ENCODE measurements at regions not wholly inside any gene's neighbourhood (a gene's known extent, or its start where the extent isn't known, plus 50 kb on each side); places are given as distances from the start of the nearest gene placed in this dataset.

- H3K9me3 ChIP-seq = no peaks in the 10 kb centered on the region
- DNase-seq (peak; percentile 49 to 79 (median 70)), ATAC-seq (peak; percentile 95)
- no peaks in the 10 kb centered on the region for H3K36me3 ChIP-seq
- TF ChIP-seq, protein P1, sequence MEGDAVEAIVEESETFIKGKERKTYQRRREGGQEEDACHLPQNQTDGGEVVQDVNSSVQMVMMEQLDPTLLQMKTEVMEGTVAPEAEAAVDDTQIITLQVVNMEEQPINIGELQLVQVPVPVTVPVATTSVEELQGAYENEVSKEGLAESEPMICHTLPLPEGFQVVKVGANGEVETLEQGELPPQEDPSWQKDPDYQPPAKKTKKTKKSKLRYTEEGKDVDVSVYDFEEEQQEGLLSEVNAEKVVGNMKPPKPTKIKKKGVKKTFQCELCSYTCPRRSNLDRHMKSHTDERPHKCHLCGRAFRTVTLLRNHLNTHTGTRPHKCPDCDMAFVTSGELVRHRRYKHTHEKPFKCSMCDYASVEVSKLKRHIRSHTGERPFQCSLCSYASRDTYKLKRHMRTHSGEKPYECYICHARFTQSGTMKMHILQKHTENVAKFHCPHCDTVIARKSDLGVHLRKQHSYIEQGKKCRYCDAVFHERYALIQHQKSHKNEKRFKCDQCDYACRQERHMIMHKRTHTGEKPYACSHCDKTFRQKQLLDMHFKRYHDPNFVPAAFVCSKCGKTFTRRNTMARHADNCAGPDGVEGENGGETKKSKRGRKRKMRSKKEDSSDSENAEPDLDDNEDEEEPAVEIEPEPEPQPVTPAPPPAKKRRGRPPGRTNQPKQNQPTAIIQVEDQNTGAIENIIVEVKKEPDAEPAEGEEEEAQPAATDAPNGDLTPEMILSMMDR (IDR thresholded peaks at IDR 0.05) = peak; percentile 96
- no peak overlapping the region for H3K4me3 ChIP-seq
- peaks cover 0 to 3% of the 10 kb centered on the region in 2 donors for H3K27me3 ChIP-seq
- intact Hi-C loops (cut with DNase I) = loop anchor here in 1 of 2 donors (2.0 kb wide), 1 partner anchor 296 kb away; no protein-coding TSS in a partner anchor
- no peak overlapping the region for H3K27ac ChIP-seq
- no peaks in the 10 kb centered on the region for H3K4me1 ChIP-seq
Measured at GRCh38 chr1:13960375-13960987, 260.5 kb downstream of the PRDM2 start.

- H3K27me3 ChIP-seq = peaks cover 0 to 7% of the 10 kb centered on the region in 2 donors
- H3K4me1 ChIP-seq = no peaks in the 10 kb centered on the region
- H3K4me3 ChIP-seq = no peak overlapping the region
- no peaks in the 10 kb centered on the region for H3K9me3 ChIP-seq
- no peaks in the 10 kb centered on the region for H3K36me3 ChIP-seq
- DNase-seq = no peak
- no peak for ATAC-seq
- intact Hi-C loops (cut with DNase I) = no loop called here
- TF ChIP-seq, protein P1 (IDR thresholded peaks at IDR 0.05) = no peak
- H3K27ac ChIP-seq = no peak overlapping the region
Measured at GRCh38 chr1:13964768-13965167, 264.8 kb downstream of the PRDM2 start.

GRCh38 chr1:13965770-13966398 is 265.9 kb downstream of the PRDM2 start:
- intact Hi-C loops (cut with DNase I) = no loop called here

GRCh38 chr1:13967707-13968106 is 267.7 kb downstream of the PRDM2 start:
- no peak overlapping the region for H3K4me3 ChIP-seq
- intact Hi-C loops (cut with DNase I) = no loop called here

More at GRCh38 chr1:13965770-13966398, 265.9 kb downstream of the PRDM2 start:
- Histone ChIP-seq H3K4me1 (no peaks in the 10 kb centered on the region), H3K4me3 (no peak overlapping the region), H3K27me3 (peaks cover 0 to 7% of the 10 kb centered on the region in 2 donors), H3K9me3 (peaks cover 0 to 7% of the 10 kb centered on the region in 2 donors), H3K36me3 (no peaks in the 10 kb centered on the region), H3K27ac (no peak overlapping the region)
- TF ChIP-seq, protein P1 (IDR thresholded peaks at IDR 0.05) = peak; percentile 21 to 32
- peak in 3 of 4 donors; percentile 46 to 89 (median 73) for DNase-seq
- ATAC-seq = peak; percentile 86

DNA sequence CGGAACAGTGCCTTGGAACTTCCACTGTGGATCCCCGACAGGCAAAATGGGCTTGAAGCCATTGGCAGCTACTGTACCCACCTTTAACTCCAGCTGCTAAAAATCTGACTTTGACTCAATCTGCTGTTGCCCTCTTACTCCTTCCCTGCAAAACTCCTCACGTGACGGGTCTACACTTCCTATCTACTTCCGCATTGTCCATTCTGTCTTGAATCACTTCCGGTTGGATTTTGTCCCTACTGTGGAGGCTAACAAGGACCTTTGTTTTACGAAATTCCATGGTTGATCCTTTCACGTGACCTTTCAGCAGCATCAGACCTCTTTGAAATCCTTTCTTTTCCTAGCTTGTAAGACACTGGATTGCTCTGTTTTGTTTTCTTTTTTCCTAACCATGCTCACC is 268.4 kb downstream of the PRDM2 start:
- peaks cover 0 to 7% of the 10 kb centered on the region in 2 donors for H3K27me3 ChIP-seq
- no peak overlapping the region for H3K4me3 ChIP-seq
- DNase-seq (no peak), ATAC-seq (no peak)
- H3K36me3 ChIP-seq = no peaks in the 10 kb centered on the region
- intact Hi-C loops (cut with DNase I) = no loop called here
- no peaks in the 10 kb centered on the region for H3K4me1 ChIP-seq
- peaks cover 0 to 18% of the 10 kb centered on the region in 2 donors for H3K9me3 ChIP-seq
- no peak overlapping the region for H3K27ac ChIP-seq
- TF ChIP-seq, protein P1 (IDR thresholded peaks at IDR 0.05) = no peak

More at GRCh38 chr1:13967707-13968106, 267.7 kb downstream of the PRDM2 start:
- Histone ChIP-seq H3K27ac (no peak overlapping the region), H3K9me3 (peaks cover 0 to 18% of the 10 kb centered on the region in 2 donors), H3K27me3 (peaks cover 0 to 7% of the 10 kb centered on the region in 2 donors), H3K36me3 (no peaks in the 10 kb centered on the region), H3K4me1 (no peaks in the 10 kb centered on the region)
- no peak for ATAC-seq
- TF ChIP-seq, protein P1 (IDR thresholded peaks at IDR 0.05) = no peak
- DNase-seq = no peak
